ENCODE measurements at regions not wholly inside any gene's neighbourhood (a gene's known extent, or its start where the extent isn't known, plus 50 kb on each side); places are given as distances from the start of the nearest gene placed in this dataset.

GRCh38 chr18:24990671-24991134 lies 361.3 kb downstream of the ZNF521 start:
- no peak for ATAC-seq (replicated peaks)
- peaks cover 3% of the 10 kb centered on the region in 2 donors for H3K9me3 Mint-ChIP-seq
- H3K4me3 Mint-ChIP-seq, result no peak overlapping the region
- DNase-seq, result no peak
- H3K36me3 Mint-ChIP-seq, result no peaks in the 10 kb centered on the region
- peaks cover 5 to 14% of the 10 kb centered on the region in 2 donors for H3K4me1 Mint-ChIP-seq
- H3K27ac Mint-ChIP-seq, result no peak overlapping the region
- H3K27me3 Mint-ChIP-seq, result peaks cover 6 to 16% of the 10 kb centered on the region in 2 donors

DNA sequence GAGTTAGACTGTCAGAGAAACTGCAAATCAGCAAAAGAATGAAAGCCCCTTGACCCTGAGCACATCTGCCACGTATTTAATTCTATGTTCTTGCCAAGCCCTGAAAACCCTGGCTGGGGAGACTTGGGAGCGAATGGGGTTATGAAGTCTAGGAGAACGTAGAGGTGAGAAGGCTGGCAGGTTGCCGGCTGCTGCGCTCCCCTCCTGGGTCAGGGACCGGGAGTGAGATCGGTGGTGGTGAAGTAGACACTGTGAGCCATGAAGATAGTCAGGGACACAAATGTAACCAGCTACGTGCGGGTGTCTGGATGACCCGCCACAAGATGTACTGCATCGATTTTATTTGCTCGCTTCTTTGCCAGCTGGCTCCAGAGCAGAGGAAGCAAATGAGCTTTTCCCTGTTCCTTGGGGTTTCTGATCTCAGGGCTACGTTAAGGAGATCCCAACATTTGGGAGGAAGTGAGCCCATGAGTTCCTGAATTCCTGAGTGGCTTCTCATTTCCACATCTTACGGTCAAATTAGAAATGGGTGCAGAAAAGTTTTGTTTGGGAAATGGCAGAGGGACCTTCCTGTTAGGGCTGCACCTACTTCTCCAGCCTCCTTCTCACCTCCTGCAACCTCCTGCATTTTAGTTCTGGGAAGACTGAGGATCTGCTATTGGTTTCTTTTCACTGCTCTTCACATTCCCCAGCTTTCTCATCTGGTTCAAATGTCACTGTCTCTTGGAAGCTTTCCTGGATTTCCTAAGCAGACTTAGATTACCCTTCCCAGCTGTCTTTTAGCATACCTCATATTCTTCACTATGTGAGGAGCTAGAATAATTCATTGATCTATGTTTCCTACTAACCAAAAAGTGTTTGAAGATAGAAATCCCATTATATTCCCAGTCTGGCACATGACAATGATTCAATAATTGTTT lies 360.6 kb downstream of the ZNF521 start:
- no peak for DNase-seq
- Mint-ChIP-seq H3K36me3 (no peaks in the 10 kb centered on the region), H3K9me3 (peaks cover 3% of the 10 kb centered on the region in 2 donors), H3K27me3 (peaks cover 6 to 10% of the 10 kb centered on the region in 2 donors), H3K4me3 (no peak overlapping the region), H3K27ac (no peak overlapping the region), H3K4me1 (peaks cover 5 to 14% of the 10 kb centered on the region in 2 donors)
- no peak for ATAC-seq (replicated peaks)

GRCh38 chr18:24992491-24992890 lies 359.5 kb downstream of the ZNF521 start:
- ATAC-seq (replicated peaks) (no peak), DNase-seq (no peak)
- Mint-ChIP-seq H3K4me3 (no peak overlapping the region), H3K27ac (no peak overlapping the region), H3K4me1 (peaks cover 5 to 14% of the 10 kb centered on the region in 2 donors), H3K36me3 (no peaks in the 10 kb centered on the region), H3K27me3 (peaks cover 6 to 10% of the 10 kb centered on the region in 2 donors), H3K9me3 (peaks cover 3% of the 10 kb centered on the region in 2 donors)

DNA sequence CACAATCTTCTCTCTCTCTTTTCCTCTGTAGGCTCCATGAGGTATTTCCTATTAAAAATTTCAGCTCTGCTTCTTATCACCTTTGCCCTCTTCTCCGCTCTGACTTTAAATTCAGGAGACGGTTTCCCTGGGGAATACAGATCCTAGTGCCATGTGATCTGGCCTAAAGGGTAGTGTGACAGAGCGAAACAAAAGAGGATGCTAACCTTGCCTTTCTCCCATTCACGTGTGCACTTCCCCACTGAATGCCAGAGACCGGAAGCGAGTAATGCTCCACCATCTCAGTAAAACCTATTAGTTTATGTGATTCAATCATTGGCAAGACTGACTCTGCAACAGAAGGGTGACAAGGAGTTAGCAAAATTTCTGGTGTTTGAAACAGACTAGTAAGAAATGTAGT lies 358.3 kb downstream of the ZNF521 start:
- Mint-ChIP-seq H3K9me3 (peaks cover 4% of the 10 kb centered on the region in 2 donors), H3K27ac (no peak overlapping the region), H3K4me3 (no peak overlapping the region), H3K36me3 (no peaks in the 10 kb centered on the region), H3K4me1 (peaks cover 5 to 14% of the 10 kb centered on the region in 2 donors), H3K27me3 (peaks cover 6% of the 10 kb centered on the region in 2 donors)
- DNase-seq, result no peak
- no peak for ATAC-seq (replicated peaks)

DNA sequence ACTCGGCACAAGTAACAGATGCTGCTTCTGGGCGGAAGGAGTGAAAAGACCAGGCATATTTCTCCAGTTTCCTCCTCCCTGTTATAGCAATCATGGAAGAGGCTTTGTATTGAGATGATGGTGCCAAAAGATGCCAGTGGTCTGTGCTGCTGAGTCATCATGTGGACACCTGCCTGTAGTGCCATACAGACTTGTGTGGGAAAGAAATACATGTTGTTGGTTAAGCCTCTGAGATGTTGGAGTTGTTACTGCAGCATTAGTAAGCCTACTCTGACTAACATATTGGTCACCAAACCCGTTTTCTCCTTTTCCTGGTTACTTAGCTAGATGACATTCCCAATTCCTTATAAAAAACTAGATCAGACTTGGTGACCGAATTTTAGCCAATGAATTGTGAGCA lies 356.9 kb downstream of the ZNF521 start:
- Mint-ChIP-seq H3K36me3 (peaks cover 5 to 6% of the 10 kb centered on the region in 2 donors), H3K27me3 (peaks cover 6 to 10% of the 10 kb centered on the region in 2 donors), H3K4me3 (no peak overlapping the region), H3K27ac (no peak overlapping the region), H3K4me1 (peaks cover under 1 to 4% of the 10 kb centered on the region in 2 donors), H3K9me3 (peaks cover 14 to 16% of the 10 kb centered on the region in 2 donors)
- no peak for ATAC-seq (replicated peaks)
- DNase-seq, result no peak

GRCh38 chr18:24995755-24996154 lies 356.2 kb downstream of the ZNF521 start:
- H3K27ac Mint-ChIP-seq, result no peak overlapping the region
- H3K4me1 Mint-ChIP-seq, result no peaks in the 10 kb centered on the region
- H3K27me3 Mint-ChIP-seq, result peaks cover 6 to 10% of the 10 kb centered on the region in 2 donors

GRCh38 chr18:24999650-25000267 lies 352.2 kb downstream of the ZNF521 start:
- peaks cover 11 to 16% of the 10 kb centered on the region in 2 donors for H3K9me3 Mint-ChIP-seq
- peaks cover 0 to 8% of the 10 kb centered on the region in 2 donors for H3K4me1 Mint-ChIP-seq
- no peak for DNase-seq
- no peak for ATAC-seq (replicated peaks)
- H3K27me3 Mint-ChIP-seq, result peaks cover 0 to 15% of the 10 kb centered on the region in 2 donors
- H3K4me3 Mint-ChIP-seq, result no peak overlapping the region
- no peak overlapping the region for H3K27ac Mint-ChIP-seq
- peaks cover 5 to 6% of the 10 kb centered on the region in 2 donors for H3K36me3 Mint-ChIP-seq

More at GRCh38 chr18:24995755-24996154, 356.2 kb downstream of the ZNF521 start:
- DNase-seq (no peak), ATAC-seq (replicated peaks) (no peak)
- H3K36me3 Mint-ChIP-seq, result peaks cover 5 to 6% of the 10 kb centered on the region in 2 donors
- H3K9me3 Mint-ChIP-seq, result peaks cover 14 to 19% of the 10 kb centered on the region in 2 donors
- H3K4me3 Mint-ChIP-seq, result no peak overlapping the region

GRCh38 chr18:25001803-25002202 lies 350.2 kb downstream of the ZNF521 start:
- Mint-ChIP-seq H3K36me3 (peaks cover 5 to 6% of the 10 kb centered on the region in 2 donors), H3K27me3 (peaks cover 0 to 15% of the 10 kb centered on the region in 2 donors), H3K4me3 (no peak overlapping the region), H3K9me3 (peaks cover 11 to 16% of the 10 kb centered on the region in 2 donors), H3K27ac (no peak overlapping the region), H3K4me1 (peaks cover 0 to 8% of the 10 kb centered on the region in 2 donors)
- no peak for ATAC-seq (replicated peaks)
- DNase-seq, result no peak

GRCh38 chr18:25005541-25006403 lies 346.2 kb downstream of the ZNF521 start:
- DNase-seq (no peak), ATAC-seq (replicated peaks) (no peak)
- Mint-ChIP-seq H3K9me3 (peaks cover 4 to 6% of the 10 kb centered on the region in 2 donors), H3K4me1 (peaks cover 0 to 8% of the 10 kb centered on the region in 2 donors), H3K36me3 (no peaks in the 10 kb centered on the region), H3K4me3 (no peak overlapping the region), H3K27me3 (peaks cover 0 to 10% of the 10 kb centered on the region in 2 donors), H3K27ac (no peak overlapping the region)

DNA sequence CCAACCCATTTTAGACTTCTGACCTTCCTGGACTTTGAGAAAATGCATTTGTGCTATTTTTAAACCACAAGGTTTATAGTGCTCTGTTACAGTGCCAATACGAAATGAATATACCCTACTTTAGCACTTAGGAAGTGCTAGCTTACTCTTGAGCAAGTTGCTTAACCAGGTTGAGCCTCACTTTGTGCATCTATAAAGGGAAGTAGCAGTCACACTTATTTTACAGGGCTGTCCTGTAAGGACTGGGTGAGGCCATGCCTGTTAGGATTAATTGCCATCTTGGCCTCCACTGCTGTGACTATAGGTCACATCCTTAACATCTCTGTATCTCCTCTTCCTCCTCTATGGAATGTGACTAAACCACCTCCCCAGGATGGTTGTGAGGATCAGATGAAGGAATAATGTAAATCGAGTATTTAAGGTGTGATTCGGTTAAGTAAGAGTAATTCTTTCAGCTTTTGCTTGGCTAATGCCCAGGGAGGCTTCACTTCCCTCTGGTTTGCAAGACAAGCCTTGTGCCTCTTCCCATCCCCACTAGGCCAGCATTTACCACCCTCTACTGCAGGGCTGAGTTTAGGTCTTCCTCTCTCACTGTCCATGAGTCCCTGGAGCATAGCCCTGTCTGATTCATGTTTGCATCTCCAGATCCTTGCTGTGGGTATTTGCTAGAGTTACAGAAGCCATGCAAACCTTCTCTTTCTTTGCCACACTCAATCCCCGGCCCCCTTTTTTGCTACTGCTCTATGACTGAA lies 341.2 kb downstream of the ZNF521 start:
- Mint-ChIP-seq H3K9me3 (peaks cover 4 to 7% of the 10 kb centered on the region in 2 donors), H3K36me3 (no peaks in the 10 kb centered on the region), H3K4me1 (no peaks in the 10 kb centered on the region), H3K27me3 (peaks cover 5 to 10% of the 10 kb centered on the region in 2 donors), H3K4me3 (no peak overlapping the region), H3K27ac (no peak overlapping the region)
- DNase-seq (no peak), ATAC-seq (replicated peaks) (no peak)
